Heart right ventricle (tissue), 16 donors: ENCODE measurements at regions not wholly inside any gene's neighbourhood (a gene's known extent, or its start where the extent isn't known, plus 50 kb on each side); places are given as distances from the start of the nearest gene placed in this dataset.
A peak's percentile ranks its signal among the peaks of the same experiment; 100 is the strongest.

Source experiments
- ATAC-seq, 8 donors: fragments of 200-7000 bp; cut with Tn5 transposase; one replicate each; pipeline ENCODE4 v1.9.1; 2020; ENCODE audit warnings: mild to moderate bottlenecking in 8 of 8, moderate library complexity in 8 of 8, moderate number of reproducible peaks in 1 of 8
- DNase-seq, 2 donors: peaks; one replicate each; pipeline ENCODE4 v3.0.0-alpha.2; 2020
- H3K27ac ChIP-seq, 10 donors: fragments of 200-600 bp; sonication (generic) in 2 of 10; one replicate each; pipeline versions ENCODE4 v1.5.0 to v1.8.0; 2020 to 2022; ENCODE audit warnings: mild to moderate bottlenecking in 3 of 10
- H3K27me3 ChIP-seq, 7 donors: fragments of 200-600 bp; one replicate each; pipeline ENCODE4 v1.8.0; 2021 to 2022; ENCODE audit warnings: mild to moderate bottlenecking in 2 of 7
- H3K36me3 ChIP-seq, 9 donors: fragments of 200-600 bp; sonication (generic) in 1 of 9; one replicate each; pipeline versions ENCODE4 v1.5.0 to v1.8.0; 2020 to 2022; ENCODE audit warnings: mild to moderate bottlenecking in 2 of 9
- H3K4me1 ChIP-seq, 9 donors: fragments of 200-600 bp; sonication (generic) in 1 of 9; one replicate each; pipeline versions ENCODE4 v1.5.0 to v1.8.0; 2020 to 2022; ENCODE audit warnings: mild to moderate bottlenecking in 4 of 9
- H3K4me3 ChIP-seq, 10 donors: fragments of 200-600 bp; sonication (generic) in 2 of 10; one replicate each; pipeline versions ENCODE4 v1.5.0 to v1.8.0; 2020 to 2022; ENCODE audit warnings: mild to moderate bottlenecking in 7 of 10, moderate library complexity in 2 of 10
- H3K9me3 ChIP-seq, 11 donors: fragments of 200-600 bp in 10 of 11; sonication (generic) in 2 of 11; one replicate each; pipeline versions ENCODE4 v1.5.0 to v1.8.0; 2013 to 2022; ENCODE audit warnings: mild to moderate bottlenecking in 2 of 11, control low read depth in 1 of 11, moderate library complexity in 1 of 11
- WGBS, 2 donors: extraction: QIAGEN DNeasy Blood & Tissue Kit; methylation state at CpG; one replicate each; pipeline ENCODE4 v1.1.7; 2013; ENCODE audit warnings: inconsistent platforms in 1 of 2; 5-methylcytosine and 5-hydroxymethylcytosine counted together
- intact Hi-C, 10 donors: fragments of 100-400 bp; cut with DNase I; formaldehyde crosslinking; loops; one replicate each; pipeline versions ENCODE4 v1.11.1 to v1.14.2; 2022
- TF ChIP-seq, protein P1 (sequence below), 9 donors: fragments of 200-600 bp; sonication (generic) in 2 of 9; IDR thresholded peaks; one replicate each; pipeline versions ENCODE4 v1.5.0 to v1.8.0; 2021 to 2022; ENCODE audit warnings: antibody characterized with exemption in 9 of 9, mild to moderate bottlenecking in 5 of 9, moderate library complexity in 1 of 9
- donor health status: Arrhythmogenic right ventricular cardiomyopathy.
- donor health status: ischemic (EF 13 %, LVEDD 7.1; RV severe dilation, severe dysfunction).
- donor health status: healthy with polysubstance abuse.
- donor health status: DM: no; HTN: yes; CAD: no.
- donor health status: DM: no; HTN: no; CAD: no.
- donor health status: ischemic (EF 25% LVEDD 6.9; RV normal size, moderate dysfunction).
- donor health status: ischemic (EF 25% LVEDD 5.7; RV mildly dilated, moderate dysfunction).
- donor health status: healthy.
- donor health status: DM: yes; HTN: yes; CAD: no.
- donor health status: Ischemic cardiomyopathy.
- donor health status: ischemic (EF 35%, LVEDD 5.7; RV mildly dilated, moderate dysfunction).
- donor health status: nonischemic (EF 11% LVEDD 7.7; RV severe dilation, severe dysfunction).
- donor health status: DM: yes; HTN: yes; CAD: no.
- donor health status: PGD.
- donor health status: ischemic (EF 29% LVEDD 5.4; RV normal size, mild dysfunction).
- donor health status: nonischemic (EF 23%, LVEDD 6.1; RV moderate dilation, normal function).

DNA sequence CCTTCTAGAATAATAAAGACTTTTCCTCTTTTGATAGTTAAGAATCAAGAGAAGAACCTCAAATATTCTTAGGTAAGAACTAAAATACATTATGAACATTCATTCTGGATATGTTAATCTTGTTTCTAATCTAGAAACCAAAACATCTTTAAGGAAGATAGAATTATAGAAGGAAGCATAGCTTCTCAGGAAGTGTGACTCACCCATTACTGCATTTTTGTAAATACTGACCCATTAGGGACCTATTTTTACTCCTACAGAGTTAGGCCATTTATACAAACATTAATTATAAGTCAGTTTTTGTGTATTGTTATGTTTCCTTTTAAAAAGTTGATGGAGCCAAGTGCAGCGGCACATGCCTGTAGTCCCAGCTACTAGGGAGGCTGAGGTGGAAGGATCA is 147.1 kb downstream of the NUFIP1 start:
- Histone ChIP-seq H3K4me3 (no peak overlapping the region), H3K27ac (no peak overlapping the region), H3K4me1 (peaks cover 0 to 18% (median 0%) of the 10 kb centered on the region in 9 donors), H3K27me3 (no peaks in the 10 kb centered on the region), H3K9me3 (no peaks in the 10 kb centered on the region), H3K36me3 (no peaks in the 10 kb centered on the region)
- intact Hi-C loops: no loop called here
- ATAC-seq (no peak), DNase-seq (no peak)
- TF ChIP-seq, protein P1, sequence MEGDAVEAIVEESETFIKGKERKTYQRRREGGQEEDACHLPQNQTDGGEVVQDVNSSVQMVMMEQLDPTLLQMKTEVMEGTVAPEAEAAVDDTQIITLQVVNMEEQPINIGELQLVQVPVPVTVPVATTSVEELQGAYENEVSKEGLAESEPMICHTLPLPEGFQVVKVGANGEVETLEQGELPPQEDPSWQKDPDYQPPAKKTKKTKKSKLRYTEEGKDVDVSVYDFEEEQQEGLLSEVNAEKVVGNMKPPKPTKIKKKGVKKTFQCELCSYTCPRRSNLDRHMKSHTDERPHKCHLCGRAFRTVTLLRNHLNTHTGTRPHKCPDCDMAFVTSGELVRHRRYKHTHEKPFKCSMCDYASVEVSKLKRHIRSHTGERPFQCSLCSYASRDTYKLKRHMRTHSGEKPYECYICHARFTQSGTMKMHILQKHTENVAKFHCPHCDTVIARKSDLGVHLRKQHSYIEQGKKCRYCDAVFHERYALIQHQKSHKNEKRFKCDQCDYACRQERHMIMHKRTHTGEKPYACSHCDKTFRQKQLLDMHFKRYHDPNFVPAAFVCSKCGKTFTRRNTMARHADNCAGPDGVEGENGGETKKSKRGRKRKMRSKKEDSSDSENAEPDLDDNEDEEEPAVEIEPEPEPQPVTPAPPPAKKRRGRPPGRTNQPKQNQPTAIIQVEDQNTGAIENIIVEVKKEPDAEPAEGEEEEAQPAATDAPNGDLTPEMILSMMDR (IDR thresholded peaks at IDR 0.05): no peak
- WGBS, 2 donors: 66 to 68% methylated on average over 1 of the region's 1 CpG

DNA sequence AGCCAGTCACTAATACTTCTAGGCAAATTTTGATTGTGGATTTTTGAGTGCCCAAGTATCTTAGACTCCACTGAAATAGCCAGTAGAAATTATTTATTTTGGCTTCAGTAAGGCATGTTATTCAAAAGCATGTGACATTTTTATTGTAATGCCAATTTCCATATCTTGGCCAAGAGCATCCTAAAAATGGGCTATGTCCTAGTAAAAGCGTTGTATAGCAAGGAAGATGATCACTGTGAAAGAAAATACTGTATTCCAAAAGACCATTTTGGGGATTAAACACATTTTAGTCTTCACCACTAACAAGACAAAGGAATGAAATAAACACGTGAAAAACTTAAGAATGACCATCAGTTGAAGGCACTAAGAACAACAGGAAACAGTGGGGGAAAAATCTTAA is 149.1 kb downstream of the NUFIP1 start:
- TF ChIP-seq, protein P1 (IDR thresholded peaks at IDR 0.05): no peak
- H3K27ac ChIP-seq: no peak overlapping the region
- no peaks in the 10 kb centered on the region for H3K27me3 ChIP-seq
- H3K36me3 ChIP-seq: no peaks in the 10 kb centered on the region
- H3K4me3 ChIP-seq: no peak overlapping the region
- intact Hi-C loops: no loop called here
- no peaks in the 10 kb centered on the region for H3K9me3 ChIP-seq
- WGBS, 2 donors: 46 to 49% methylated on average over 2 of the region's 2 CpGs
- ATAC-seq: no peak
- no peak for DNase-seq
- H3K4me1 ChIP-seq: peaks cover 0 to 18% (median 0%) of the 10 kb centered on the region in 9 donors

DNA sequence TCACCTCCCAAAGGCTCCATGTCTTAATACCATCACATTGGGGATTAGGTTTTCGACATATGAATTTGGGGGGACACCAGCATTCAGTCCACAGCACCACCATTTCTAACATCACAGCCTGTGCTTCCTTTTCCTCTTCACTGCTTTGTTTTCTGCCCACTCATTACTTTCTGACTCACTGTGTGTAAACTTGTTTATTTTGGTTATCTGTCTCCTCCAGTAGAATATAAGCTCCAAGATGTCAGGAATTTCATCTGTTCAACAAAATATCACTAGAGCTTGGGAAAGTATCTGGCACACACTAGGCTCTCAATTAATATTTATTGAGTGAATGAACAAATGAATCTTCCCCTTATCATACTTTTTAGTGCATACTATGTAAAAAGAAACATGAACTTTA is 152.0 kb downstream of the NUFIP1 start:
- DNase-seq (no peak), ATAC-seq (no peak)
- 93 to 100% methylated on average over 1 of the region's 1 CpG for WGBS, 2 donors
- intact Hi-C loops: loop anchor here in 1 of 10 donors (5.0 kb wide), 1 partner anchor 45 kb away; no protein-coding TSS in a partner anchor
- TF ChIP-seq, protein P1 (IDR thresholded peaks at IDR 0.05): no peak
- H3K9me3 ChIP-seq: no peaks in the 10 kb centered on the region
- no peaks in the 10 kb centered on the region for H3K36me3 ChIP-seq
- H3K4me1 ChIP-seq: peaks cover 0 to 21% (median 4%) of the 10 kb centered on the region in 9 donors
- H3K4me3 ChIP-seq: no peak overlapping the region
- no peaks in the 10 kb centered on the region for H3K27me3 ChIP-seq
- H3K27ac ChIP-seq: no peak overlapping the region

DNA sequence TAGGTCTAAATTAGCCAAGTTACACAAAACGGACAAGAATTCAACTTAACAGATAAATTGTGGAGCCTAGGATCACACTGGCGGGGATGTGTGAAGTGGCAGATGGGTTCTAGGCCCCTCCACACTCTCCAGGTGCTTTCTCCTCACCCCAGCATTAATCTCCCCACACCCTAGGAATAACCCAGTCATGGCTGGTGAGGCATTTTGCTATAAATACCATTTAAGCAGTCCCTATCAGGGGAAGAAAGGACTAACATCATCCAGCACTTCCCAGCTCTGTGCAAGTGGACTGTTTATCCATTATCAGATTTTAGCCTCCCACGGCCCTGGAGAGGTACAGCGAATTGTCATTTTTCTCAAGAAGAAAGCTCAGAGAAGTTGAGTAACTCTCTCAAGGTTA is 154.9 kb downstream of the NUFIP1 start:
- Histone ChIP-seq H3K4me1 (peaks cover 0 to 15% (median 0%) of the 10 kb centered on the region in 9 donors), H3K27me3 (no peaks in the 10 kb centered on the region), H3K4me3 (no peak overlapping the region), H3K9me3 (no peaks in the 10 kb centered on the region), H3K36me3 (no peaks in the 10 kb centered on the region), H3K27ac (no peak overlapping the region)
- intact Hi-C loops: no loop called here
- TF ChIP-seq, protein P1 (IDR thresholded peaks at IDR 0.05): no peak
- WGBS, 2 donors: 48 to 60% methylated on average over 4 of the region's 4 CpGs
- ATAC-seq (peak in 7 of 8 donors; percentile 67 to 91 (median 76)), DNase-seq (no peak)
